Activated B cell treated with CpG ODN at 0.5 μM for 24 hours (primary cell): ENCODE measurements at regions not wholly inside any gene's neighbourhood (a gene's known extent, or its start where the extent isn't known, plus 50 kb on each side); places are given as distances from the start of the nearest gene placed in this dataset.

Source experiments
- ATAC-seq: fragments of 200-7000 bp; cut with Tn5 transposase; one replicate; pipeline ENCODE4 v1.10.0; 2021; ENCODE audit warnings: low read depth, mild to moderate bottlenecking, moderate library complexity
- CTCF ChIA-PET: fragments of 350-600 bp; sonication (Branson Sonifier 250); formaldehyde crosslinking; loops from one replicate; lab custom pipeline; 2021; ENCODE audit warnings: antibody characterized with exemption; lab: Charles Lee
- POLR2A ChIA-PET: fragments of 350-600 bp; sonication (Branson Sonifier 250); formaldehyde crosslinking; loops from one replicate; lab custom pipeline; 2021; ENCODE audit warnings: antibody characterized with exemption; lab: Charles Lee
- DNase-seq: peaks from one replicate; pipeline ENCODE4 v3.0.0; 2022
- H3K27ac Mint-ChIP-seq: one replicate; pipeline ENCODE4 v1.8.0; 2020; ENCODE audit warnings: mixed read lengths
- H3K27me3 Mint-ChIP-seq: one replicate; pipeline ENCODE4 v1.8.0; 2021; ENCODE audit warnings: mixed read lengths
- H3K36me3 Mint-ChIP-seq: one replicate; pipeline ENCODE4 v1.8.0; 2021; ENCODE audit warnings: low read depth, mixed read lengths
- H3K4me1 Mint-ChIP-seq: one replicate; pipeline ENCODE4 v1.8.0; 2021; ENCODE audit warnings: mixed read lengths
- H3K4me3 Mint-ChIP-seq: one replicate; pipeline ENCODE4 v1.8.0; 2020; ENCODE audit warnings: mild to moderate bottlenecking, mixed read lengths
- H3K9me3 Mint-ChIP-seq: one replicate; pipeline ENCODE4 v1.8.0; 2020; ENCODE audit warnings: mixed read lengths
- CTCF ChIP-seq: fragments of 200-600 bp; IDR thresholded peaks from one replicate; pipeline ENCODE4 v1.8.0; 2022; ENCODE audit warnings: antibody characterized with exemption, mild to moderate bottlenecking
- intact Hi-C: fragments of 100-400 bp; cut with micrococcal nuclease; formaldehyde crosslinking; loops from one replicate; pipeline ENCODE4 v1.15.1; 2024

DNA sequence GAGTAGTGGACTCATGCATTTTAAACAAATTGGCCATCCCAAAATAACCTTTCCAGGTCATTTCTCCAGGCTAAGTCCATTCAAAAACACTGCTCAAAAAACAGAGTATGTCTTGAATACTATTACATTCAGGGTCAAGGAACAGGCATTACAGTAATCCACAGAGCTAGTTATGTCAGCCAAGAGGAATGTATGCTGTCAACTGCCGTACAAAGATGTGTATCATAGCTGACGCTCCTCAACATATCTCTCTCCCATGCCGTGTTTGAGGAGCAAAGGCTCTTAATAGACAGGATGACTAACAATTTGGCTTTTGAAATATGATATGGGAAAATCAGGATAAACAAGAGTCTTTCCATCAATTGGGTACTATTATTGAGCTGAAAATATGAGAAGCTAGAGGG lies 68.8 kb upstream of the KCTD1 start:
- Mint-ChIP-seq H3K27ac (no peak overlapping the region), H3K36me3 (no peaks in the 10 kb centered on the region), H3K9me3 (no peaks in the 10 kb centered on the region), H3K4me3 (no peak overlapping the region), H3K27me3 (no peaks in the 10 kb centered on the region), H3K4me1 (no peaks in the 10 kb centered on the region)
- CTCF ChIA-PET: no interaction called here
- intact Hi-C loops: no loop called here
- TF ChIP-seq CTCF: no peak
- DNase-seq (no peak), ATAC-seq (no peak)
- POLR2A ChIA-PET: no interaction called here

DNA sequence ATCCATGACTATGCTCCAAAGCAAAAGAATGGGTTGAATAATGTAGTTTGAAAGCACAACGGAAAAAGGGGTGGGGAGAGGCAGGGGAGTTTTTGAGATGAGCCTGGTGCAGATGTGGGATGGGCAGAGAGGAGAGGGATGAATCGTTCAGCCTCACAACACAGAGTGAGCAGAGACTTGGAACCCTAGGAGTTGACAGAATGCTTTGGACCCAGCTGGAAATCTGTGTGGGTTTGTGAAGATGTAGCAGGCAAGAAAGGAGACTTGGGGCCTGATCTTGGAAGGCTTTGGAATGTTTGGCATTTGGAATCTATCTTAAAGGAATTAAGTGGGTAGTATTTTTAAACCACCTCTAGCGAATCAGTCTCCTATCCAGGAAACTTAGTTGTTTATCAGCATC lies 66.0 kb upstream of the KCTD1 start:
- ChIA-PET POLR2A (no interaction called here), CTCF (no interaction called here)
- Mint-ChIP-seq H3K4me1 (no peaks in the 10 kb centered on the region), H3K9me3 (no peaks in the 10 kb centered on the region), H3K27me3 (peaks cover 4% of the 10 kb centered on the region), H3K36me3 (no peaks in the 10 kb centered on the region), H3K4me3 (no peak overlapping the region), H3K27ac (no peak overlapping the region)
- TF ChIP-seq CTCF: no peak
- DNase-seq (no peak), ATAC-seq (no peak)
- intact Hi-C loops: no loop called here
